Panc1 (cell line): ENCODE measurements at regions not wholly inside any gene's neighbourhood (a gene's known extent, or its start where the extent isn't known, plus 50 kb on each side); places are given as distances from the start of the nearest gene placed in this dataset.

ENCODE experiments used
- ATAC-seq: fragments of 200-7000 bp; cut with Tn5 transposase; 2 replicates; pipeline ENCODE4 v1.9.1; 2020; ENCODE audit warnings: mild to moderate bottlenecking, moderate library complexity
- BruUV-seq: library from RNA; stranded (reverse); fragments of 400-500 nt; replicated peaks from 2 replicates; lab custom pipeline; 2021; lab: Mats Ljungman, UMichigan
- CTCF ChIA-PET: fragments of 300-600 bp; sonication (Branson Sonifier 250); formaldehyde crosslinking; loops from one replicate; lab custom pipeline; 2022; ENCODE audit warnings: antibody characterized with exemption; lab: Charles Lee
- POLR2A ChIA-PET: fragments of 300-600 bp; sonication (Branson Sonifier 250); formaldehyde crosslinking; loops from one replicate; lab custom pipeline; 2022; ENCODE audit warnings: antibody characterized with exemption; lab: Charles Lee
- DNase-seq: peaks from one replicate; pipeline ENCODE4 v3.0.0-alpha.2; 2010; ENCODE audit warnings: low read depth, low spot score
- H3K27ac ChIP-seq: 2 replicates; pipeline ENCODE4 v1.5.1; 2011; ENCODE audit warnings: mild to moderate bottlenecking, low read length, inconsistent platforms
- H3K27me3 ChIP-seq: fragments of 200-500 bp; sonication (Bioruptor generic); 2 replicates; pipeline ENCODE4 v1.6.0; 2014; ENCODE audit warnings: low read length, inconsistent platforms; ENCODE audit not compliant: control insufficient read depth, insufficient read depth
- H3K36me3 ChIP-seq: fragments of 200-500 bp; sonication (Bioruptor generic); 2 replicates; pipeline ENCODE4 v1.5.1; 2014; ENCODE audit warnings: inconsistent platforms, mild to moderate bottlenecking, low read length, moderate library complexity; ENCODE audit not compliant: control insufficient read depth, insufficient read depth
- H3K4me1 ChIP-seq: 2 replicates; pipeline ENCODE4 v1.5.1; 2011; ENCODE audit warnings: inconsistent platforms, mild to moderate bottlenecking, low read length, moderate library complexity; ENCODE audit not compliant: control insufficient read depth, insufficient read depth
- H3K4me3 ChIP-seq, 2 experiments: 2 replicates each; pipeline ENCODE4 v1.5.1; 2011 to 2012; ENCODE audit warnings: low read depth in 2 of 2, low read length in 2 of 2, mild to moderate bottlenecking in 2 of 2, inconsistent platforms in 1 of 2, moderate library complexity in 1 of 2
- H3K9me3 ChIP-seq: fragments of 200-500 bp; sonication (Bioruptor generic); 2 replicates; pipeline ENCODE4 v1.5.1; 2014; ENCODE audit warnings: low read depth, mild to moderate bottlenecking, inconsistent platforms, low read length, moderate library complexity; ENCODE audit not compliant: control insufficient read depth, insufficient read depth
- CTCF ChIP-seq: fragments of 450-650 bp; IDR thresholded peaks from 2 replicates; pipeline ENCODE4 v1.5.1; 2017; ENCODE audit warnings: mild to moderate bottlenecking
- POLR2AphosphoS5 ChIP-seq: IDR thresholded peaks from 2 replicates; pipeline ENCODE4 v1.6.1; 2012; ENCODE audit warnings: mild to moderate bottlenecking, low read depth, low read length, moderate library complexity
- REST ChIP-seq, 2 experiments: IDR thresholded peaks; 2 replicates each; pipeline ENCODE4 v1.6.1; 2011 to 2012; ENCODE audit warnings: low read depth in 2 of 2, control low read depth in 1 of 2, low read length in 1 of 2, mild to moderate bottlenecking in 1 of 2, moderate library complexity in 1 of 2; ENCODE audit not compliant: insufficient read depth in 1 of 2
- SIN3A ChIP-seq: IDR thresholded peaks from 2 replicates; pipeline ENCODE4 v1.6.1; 2012; ENCODE audit warnings: low read depth, mild to moderate bottlenecking, low read length, moderate library complexity, borderline replicate concordance; ENCODE audit not compliant: insufficient read depth
- TCF7L2 ChIP-seq: IDR thresholded peaks from 2 replicates; pipeline ENCODE4 v1.6.1; 2011; ENCODE audit warnings: mild to moderate bottlenecking, low read depth, low read length, inconsistent platforms
- in situ Hi-C: cut with HindIII; loops from 2 replicates; pipeline ENCODE4 v1.10.0; 2016; ENCODE audit warnings: low sequenced_read_pairs, low pct_unique_long_range_greater_than_20kb
- intact Hi-C: fragments of 100-400 bp; cut with micrococcal nuclease; formaldehyde crosslinking; loops from one replicate; pipeline ENCODE4 v1.10.0; 2022; ENCODE audit not compliant: unreplicated experiment

- in situ Hi-C loops = no loop called here
- CTCF ChIA-PET = no interaction called here
Observed at GRCh38 chr4:58940167-58940566, 1830.0 kb upstream of the IGFBP7 start.

GRCh38 chr4:58941286-58941685, 1831.1 kb upstream of the IGFBP7 start:
- Histone ChIP-seq H3K4me3 (no peak overlapping the region), H3K36me3 (no peaks in the 10 kb centered on the region), H3K27me3 (no peaks in the 10 kb centered on the region), H3K27ac (no peak overlapping the region), H3K4me1 (no peaks in the 10 kb centered on the region), H3K9me3 (no peaks in the 10 kb centered on the region)
- no peak for ATAC-seq
- no peak for DNase-seq
- POLR2A ChIA-PET = no interaction called here
- CTCF ChIA-PET = no interaction called here
- in situ Hi-C loops (no loop called here), intact Hi-C loops (no loop called here)
- BruUV-seq = no TSS peak
- no peak for TF ChIP-seq SIN3A
- TF ChIP-seq REST (IDR thresholded peaks at IDR 0.05; ENCODE audit: insufficient read depth in 1 of 2, low read depth in 2 of 2, low read length in 1 of 2) = no peak
- no peak for TF ChIP-seq TCF7L2
- TF ChIP-seq POLR2AphosphoS5 = no peak
- no peak for TF ChIP-seq CTCF

More at GRCh38 chr4:58940167-58940566, 1830.0 kb upstream of the IGFBP7 start:
- Histone ChIP-seq H3K4me1 (no peaks in the 10 kb centered on the region), H3K27ac (no peak overlapping the region; the same call in 1 of the 2 replicates), H3K27me3 (no peaks in the 10 kb centered on the region), H3K36me3 (no peaks in the 10 kb centered on the region), H3K4me3 (peak overlapping the region; percentile 32 to 33), H3K9me3 (no peaks in the 10 kb centered on the region)
- no TSS peak for BruUV-seq
- no peak for TF ChIP-seq TCF7L2
- no peak for TF ChIP-seq CTCF
- TF ChIP-seq SIN3A = no peak
- TF ChIP-seq REST (IDR thresholded peaks at IDR 0.05; ENCODE audit: insufficient read depth in 1 of 2, low read depth in 2 of 2, low read length in 1 of 2) = no peak
- no peak for TF ChIP-seq POLR2AphosphoS5
- intact Hi-C loops = no loop called here
- no peak for ATAC-seq
- DNase-seq = no peak
- POLR2A ChIA-PET = no interaction called here
